ENCODE measurements at regions not wholly inside any gene's neighbourhood (a gene's known extent, or its start where the extent isn't known, plus 50 kb on each side); places are given as distances from the start of the nearest gene placed in this dataset.

DNA sequence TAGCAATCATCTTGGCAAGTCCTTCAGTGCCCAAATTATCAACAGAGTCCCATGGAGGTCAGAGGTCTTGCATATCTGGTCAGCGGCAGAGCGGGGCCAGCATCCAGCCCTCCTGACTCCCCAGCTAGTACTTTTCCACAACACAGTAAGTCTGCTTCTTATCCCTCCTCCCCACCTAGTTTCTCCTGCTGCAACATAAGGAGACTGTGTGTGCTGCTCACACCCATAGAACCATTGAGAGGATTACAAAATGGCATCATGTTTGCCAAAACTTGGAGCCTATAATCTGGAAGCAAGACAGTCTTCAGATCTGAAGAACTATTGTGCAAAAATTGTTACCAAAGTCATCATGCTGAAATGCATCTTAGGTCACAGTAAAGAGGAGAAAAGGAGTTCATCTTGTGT lies 125.8 kb upstream of the ZNF366 start:
- DNase-seq (ENCODE audit: low spot score) = no peak
- TF ChIP-seq, protein P1, sequence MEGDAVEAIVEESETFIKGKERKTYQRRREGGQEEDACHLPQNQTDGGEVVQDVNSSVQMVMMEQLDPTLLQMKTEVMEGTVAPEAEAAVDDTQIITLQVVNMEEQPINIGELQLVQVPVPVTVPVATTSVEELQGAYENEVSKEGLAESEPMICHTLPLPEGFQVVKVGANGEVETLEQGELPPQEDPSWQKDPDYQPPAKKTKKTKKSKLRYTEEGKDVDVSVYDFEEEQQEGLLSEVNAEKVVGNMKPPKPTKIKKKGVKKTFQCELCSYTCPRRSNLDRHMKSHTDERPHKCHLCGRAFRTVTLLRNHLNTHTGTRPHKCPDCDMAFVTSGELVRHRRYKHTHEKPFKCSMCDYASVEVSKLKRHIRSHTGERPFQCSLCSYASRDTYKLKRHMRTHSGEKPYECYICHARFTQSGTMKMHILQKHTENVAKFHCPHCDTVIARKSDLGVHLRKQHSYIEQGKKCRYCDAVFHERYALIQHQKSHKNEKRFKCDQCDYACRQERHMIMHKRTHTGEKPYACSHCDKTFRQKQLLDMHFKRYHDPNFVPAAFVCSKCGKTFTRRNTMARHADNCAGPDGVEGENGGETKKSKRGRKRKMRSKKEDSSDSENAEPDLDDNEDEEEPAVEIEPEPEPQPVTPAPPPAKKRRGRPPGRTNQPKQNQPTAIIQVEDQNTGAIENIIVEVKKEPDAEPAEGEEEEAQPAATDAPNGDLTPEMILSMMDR (IDR thresholded peaks at IDR 0.05; ENCODE audit: borderline replicate concordance, control extremely low read depth, extremely low read depth, insufficient read depth, missing control alignments) = no peak
- in situ Hi-C loops (cut with MboI; ENCODE audit: low sequenced_read_pairs, unreplicated experiment) = no loop called here

DNA sequence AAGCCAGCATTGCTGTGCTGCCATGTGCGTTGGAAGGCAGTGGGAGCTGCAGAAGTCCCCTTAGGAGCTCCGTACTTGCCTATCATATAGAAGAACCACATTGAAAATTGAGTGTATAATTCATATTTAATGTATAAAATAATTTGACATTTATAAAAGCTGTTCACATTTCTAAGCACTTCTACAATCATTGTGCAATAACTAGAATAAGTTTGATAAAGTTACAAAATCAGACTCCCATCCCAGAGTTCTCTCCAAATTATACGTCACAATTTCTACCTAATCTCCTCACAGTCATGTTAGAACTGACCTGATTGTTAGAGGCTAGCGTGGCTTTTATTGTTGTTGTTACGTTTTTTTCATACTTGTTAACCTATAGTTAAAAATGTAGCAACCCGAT lies 123.5 kb upstream of the ZNF366 start:
- TF ChIP-seq, protein P1 (IDR thresholded peaks at IDR 0.05; ENCODE audit: borderline replicate concordance, control extremely low read depth, extremely low read depth, insufficient read depth, missing control alignments) = no peak
- in situ Hi-C loops (cut with MboI; ENCODE audit: low sequenced_read_pairs, unreplicated experiment) = no loop called here

DNA sequence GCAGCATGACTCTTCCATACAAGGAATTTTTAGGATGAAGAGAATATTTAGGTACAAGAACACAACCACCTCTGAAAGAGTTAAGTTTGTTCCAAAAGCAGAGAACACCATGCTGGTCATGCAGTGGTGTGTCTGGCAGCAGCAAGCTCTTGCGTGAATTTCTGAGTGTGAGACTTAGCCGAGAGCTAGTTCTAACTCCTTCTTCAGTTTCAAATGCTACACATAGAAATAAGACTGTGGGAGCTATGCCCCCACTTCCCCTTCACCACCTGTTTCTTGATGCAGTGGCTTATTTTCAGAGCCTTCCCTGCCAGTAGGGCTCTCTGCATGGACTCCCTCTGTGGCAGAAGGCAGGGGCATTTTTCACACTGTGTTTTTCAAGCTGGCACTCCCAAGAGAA lies 122.9 kb upstream of the ZNF366 start:
- TF ChIP-seq, protein P1 (IDR thresholded peaks at IDR 0.05; ENCODE audit: borderline replicate concordance, control extremely low read depth, extremely low read depth, insufficient read depth, missing control alignments) = no peak
- in situ Hi-C loops (cut with MboI; ENCODE audit: low sequenced_read_pairs, unreplicated experiment) = no loop called here
- no peak for DNase-seq (ENCODE audit: low spot score)

More for the DNA sequence above, 123.5 kb upstream of the ZNF366 start:
- no peak for DNase-seq (ENCODE audit: low spot score)

DNA sequence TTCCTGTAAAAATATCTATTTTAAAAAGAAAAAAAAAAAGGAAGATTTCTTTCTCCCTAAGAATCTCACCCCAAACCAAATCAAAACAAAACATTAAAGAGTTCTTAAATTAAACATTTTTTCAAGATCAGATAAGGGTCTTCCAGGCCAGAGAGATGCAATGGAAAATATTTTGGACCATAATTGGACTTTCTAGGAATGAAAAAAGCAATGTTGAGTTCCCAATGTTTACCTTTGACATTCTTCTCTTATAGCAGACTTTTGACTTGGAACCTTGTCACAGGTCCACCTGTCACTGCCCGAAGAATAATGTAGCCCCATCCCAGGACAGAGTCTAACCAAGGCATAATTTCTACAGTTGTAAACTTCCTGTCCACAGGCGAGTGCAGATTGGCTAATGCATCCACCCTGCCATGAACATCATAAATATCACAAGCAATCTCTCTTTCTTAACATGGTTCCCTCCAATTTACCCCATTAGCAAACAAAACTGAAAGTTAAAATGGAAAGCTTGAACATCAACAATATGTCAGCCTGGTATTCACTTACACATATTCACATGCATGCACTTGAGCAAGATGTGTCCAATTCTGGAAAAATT lies 121.7 kb upstream of the ZNF366 start:
- no peak for DNase-seq (ENCODE audit: low spot score)
- in situ Hi-C loops (cut with MboI; ENCODE audit: low sequenced_read_pairs, unreplicated experiment) = no loop called here
- TF ChIP-seq, protein P1 (IDR thresholded peaks at IDR 0.05; ENCODE audit: borderline replicate concordance, control extremely low read depth, extremely low read depth, insufficient read depth, missing control alignments) = no peak

DNA sequence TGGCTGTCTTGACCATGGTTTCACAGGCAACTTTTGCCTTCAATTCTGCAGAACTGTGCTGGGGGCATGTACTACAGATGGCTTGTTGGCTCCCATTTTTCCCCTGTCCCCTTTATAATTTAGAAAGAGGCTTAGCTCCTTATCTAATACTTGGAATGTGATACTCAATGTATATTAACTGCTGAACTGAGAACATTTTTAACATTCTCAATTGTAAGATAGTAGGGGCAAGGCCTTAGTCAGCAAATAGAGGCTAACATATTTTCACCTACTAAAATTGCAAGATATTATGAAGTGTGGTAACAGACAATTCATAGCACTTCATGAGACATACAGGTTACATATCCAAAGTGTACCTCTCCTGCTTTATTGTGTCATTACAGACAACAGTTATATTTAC lies 118.1 kb upstream of the ZNF366 start:
- in situ Hi-C loops (cut with MboI; ENCODE audit: low sequenced_read_pairs, unreplicated experiment) = no loop called here
- DNase-seq (ENCODE audit: low spot score) = no peak

DNA sequence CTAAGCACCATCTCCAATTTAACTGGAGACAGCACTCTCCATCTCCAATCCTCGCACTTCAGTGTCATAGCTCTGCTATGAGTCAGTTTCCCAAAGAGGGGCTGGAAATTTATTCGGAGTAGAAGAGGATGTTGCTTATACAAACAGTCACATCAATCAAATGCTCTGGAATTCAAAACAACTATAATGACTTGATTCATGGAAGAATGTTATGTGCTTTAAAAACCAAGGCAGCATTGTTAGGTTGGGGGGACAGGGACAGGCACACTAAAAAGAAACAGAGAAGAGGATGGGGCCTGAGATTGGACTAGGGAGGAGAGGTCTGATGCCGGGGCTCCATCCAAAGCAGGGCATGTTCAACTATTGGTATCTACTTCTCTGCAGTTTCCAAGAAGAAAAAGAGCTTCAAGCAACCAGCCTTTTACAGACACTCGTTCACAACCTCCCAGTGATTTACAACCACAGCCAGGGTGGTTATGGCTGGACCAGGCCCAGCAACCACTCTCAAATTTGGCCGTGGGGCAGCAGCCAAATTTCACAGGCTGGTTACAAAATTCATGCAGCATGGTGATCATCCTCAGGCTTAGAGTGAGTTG lies 117.5 kb upstream of the ZNF366 start:
- no peak for DNase-seq (ENCODE audit: low spot score)
- TF ChIP-seq, protein P1 (IDR thresholded peaks at IDR 0.05; ENCODE audit: borderline replicate concordance, control extremely low read depth, extremely low read depth, insufficient read depth, missing control alignments) = no peak
- in situ Hi-C loops (cut with MboI; ENCODE audit: low sequenced_read_pairs, unreplicated experiment) = no loop called here

More for the DNA sequence above, 118.1 kb upstream of the ZNF366 start:
- TF ChIP-seq, protein P1 (IDR thresholded peaks at IDR 0.05; ENCODE audit: borderline replicate concordance, control extremely low read depth, extremely low read depth, insufficient read depth, missing control alignments) = no peak
